Fibroblast of skin of back (primary cell): ENCODE measurements at regions not wholly inside any gene's neighbourhood (a gene's known extent, or its start where the extent isn't known, plus 50 kb on each side); places are given as distances from the start of the nearest gene placed in this dataset.

Experiments used
- DNase-seq: peaks from one replicate; pipeline ENCODE4 v3.0.0-alpha.2; 2013

DNA sequence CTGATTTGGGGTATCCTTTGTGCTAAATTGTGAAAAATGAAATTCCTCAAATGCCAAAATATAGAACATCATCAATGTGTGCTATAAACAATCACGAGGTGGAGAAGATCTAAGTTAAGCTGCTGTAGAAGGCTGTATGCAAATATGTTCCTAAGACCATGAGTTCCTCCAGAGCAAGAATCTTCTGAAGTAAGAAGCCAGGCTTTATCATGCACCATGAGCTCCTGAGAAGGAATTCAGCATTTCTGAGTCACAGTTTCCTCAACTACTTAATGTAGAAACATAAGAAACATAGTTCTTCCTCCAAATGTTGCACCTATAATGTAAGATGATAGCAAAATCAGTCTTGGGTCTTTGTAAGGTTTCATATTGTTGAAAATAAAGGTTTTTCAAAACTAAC is 241.7 kb upstream of the MDFIC2 start:
- peak; percentile 54 for DNase-seq

DNA sequence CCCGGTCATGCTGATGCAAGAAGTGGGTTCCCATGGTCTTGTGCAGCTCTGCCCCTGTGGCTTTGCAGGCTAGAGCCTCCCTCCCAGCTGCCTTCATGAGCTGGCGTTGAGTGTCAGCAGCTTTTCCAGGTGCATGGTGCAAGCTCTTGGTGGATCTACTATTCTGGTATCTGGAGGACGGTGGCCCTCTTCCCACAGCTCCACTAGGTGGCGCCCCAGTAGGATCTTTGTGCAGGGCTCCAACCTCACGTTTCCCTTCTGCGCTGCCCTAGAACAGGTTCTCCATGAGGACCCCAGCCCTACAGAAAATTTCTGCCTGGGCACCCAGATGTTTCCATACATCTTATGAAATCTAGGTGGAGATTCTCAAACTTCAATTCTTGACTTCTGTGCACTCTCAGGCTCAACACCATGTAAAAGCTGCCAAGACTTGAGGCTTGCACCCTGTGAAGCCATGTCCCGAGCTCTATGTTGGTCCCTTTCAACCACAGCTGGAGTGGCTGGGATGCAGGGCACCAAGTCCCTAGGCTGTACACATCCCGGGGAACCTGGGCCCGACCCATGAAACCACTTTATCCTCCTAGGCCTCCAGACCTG is 238.4 kb upstream of the MDFIC2 start:
- DNase-seq, result peak; percentile 56

DNA sequence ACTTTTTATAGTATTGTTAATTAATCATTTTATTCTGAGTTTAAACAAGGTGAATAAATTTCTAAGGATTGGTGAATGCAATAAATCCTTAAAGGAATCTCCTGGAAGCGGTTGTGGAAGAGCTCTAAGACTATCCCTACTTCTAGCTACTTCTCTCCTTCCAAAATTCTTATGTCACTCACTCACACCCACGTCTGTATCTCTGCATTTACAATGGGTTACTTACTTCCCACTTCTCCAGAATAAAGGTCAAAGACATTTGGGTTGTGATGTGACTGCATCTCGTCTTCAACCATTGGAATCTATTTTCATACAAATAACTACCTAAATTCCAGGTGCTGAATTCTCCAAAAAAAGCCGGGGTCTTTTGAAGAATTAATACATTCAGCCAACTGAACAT is 234.2 kb upstream of the MDFIC2 start:
- DNase-seq, result no peak

DNA sequence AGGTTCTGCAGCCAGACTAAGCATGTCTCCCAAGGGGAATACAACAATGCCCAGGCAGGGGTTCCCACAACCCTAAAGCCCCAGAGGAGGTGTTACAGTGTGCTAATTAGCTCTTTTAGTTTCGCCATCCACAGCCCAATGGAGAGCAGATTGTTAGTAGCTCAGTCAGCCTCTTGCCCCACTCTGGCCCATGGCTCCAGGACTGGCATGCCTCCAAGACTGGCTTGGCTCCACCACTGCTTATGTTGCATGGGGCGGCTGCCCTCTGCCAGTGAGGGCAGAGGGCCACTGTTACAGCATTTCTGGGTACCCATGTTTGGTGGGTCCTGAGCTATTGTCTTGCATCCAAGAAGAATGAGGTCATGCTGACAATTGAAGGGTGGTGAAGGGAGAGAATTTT is 231.1 kb upstream of the MDFIC2 start:
- no peak for DNase-seq

DNA sequence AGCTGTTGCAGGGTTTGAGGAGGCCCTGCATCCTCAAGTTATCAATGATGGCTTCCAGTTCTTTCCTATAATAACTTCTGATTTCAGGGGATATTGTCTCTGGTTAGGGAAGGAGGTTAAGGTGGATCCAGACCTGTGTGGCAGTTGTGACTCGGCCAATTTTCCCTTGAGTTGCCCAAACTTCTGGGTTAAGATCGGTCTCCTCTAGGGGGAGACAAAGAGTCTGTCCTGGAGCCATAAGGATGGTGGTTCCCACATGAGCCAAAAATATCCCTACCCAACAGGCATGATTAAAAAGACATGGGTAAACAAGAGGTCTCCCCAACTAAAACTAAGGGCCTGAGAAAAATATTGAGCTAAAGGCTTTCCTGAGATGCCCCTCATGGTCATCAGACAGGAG is 227.5 kb upstream of the MDFIC2 start:
- no peak for DNase-seq

DNA sequence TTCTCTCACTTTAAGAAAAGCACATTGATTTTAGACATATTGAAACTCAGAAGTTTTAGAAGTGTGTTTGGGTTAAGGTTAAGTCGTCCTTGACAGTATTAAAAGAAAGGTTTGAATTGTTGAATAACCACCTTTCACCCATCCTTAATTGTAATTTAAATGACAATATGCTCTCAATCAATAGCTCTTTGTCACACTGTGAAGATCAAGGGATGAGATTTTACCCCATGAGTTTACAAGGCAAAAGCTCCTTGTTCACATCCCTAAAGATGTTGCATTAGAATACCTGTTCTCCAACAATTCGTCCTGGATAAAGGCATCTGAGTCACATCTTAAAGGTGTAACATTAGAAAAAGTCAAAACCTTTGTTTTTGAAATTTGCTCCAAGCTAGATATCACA is 220.4 kb upstream of the MDFIC2 start:
- no peak for DNase-seq

DNA sequence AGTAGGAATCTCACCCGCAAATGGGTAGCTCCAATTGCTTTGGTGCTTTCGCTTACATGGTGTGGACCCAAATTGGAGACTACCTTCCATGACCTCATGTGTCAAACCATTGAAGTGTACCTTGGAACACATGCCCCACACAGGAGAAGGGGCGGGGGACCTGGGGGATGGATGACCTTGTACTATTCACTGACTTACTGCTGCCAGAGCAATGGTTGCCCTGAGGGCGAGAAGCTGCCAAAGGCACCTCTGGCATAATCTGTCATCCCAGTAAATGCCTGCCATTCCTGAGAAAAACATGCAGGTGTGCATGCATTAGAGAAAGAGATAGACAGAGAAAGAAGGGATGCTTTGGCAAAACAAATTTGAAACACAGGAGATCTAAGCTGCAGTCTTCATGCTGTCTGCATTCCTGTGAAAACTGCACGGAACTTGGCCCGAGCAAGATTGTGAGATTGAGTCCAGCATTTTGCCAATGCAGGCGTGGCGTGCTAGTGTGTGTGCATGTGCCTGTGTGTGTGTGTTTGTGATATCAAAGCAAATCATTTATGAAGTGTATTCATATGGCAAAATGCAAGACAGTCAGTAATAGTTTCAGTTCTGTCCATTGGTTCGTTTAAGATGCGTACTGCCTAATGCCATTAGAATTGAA is 219.5 kb upstream of the MDFIC2 start:
- DNase-seq, result no peak

DNA sequence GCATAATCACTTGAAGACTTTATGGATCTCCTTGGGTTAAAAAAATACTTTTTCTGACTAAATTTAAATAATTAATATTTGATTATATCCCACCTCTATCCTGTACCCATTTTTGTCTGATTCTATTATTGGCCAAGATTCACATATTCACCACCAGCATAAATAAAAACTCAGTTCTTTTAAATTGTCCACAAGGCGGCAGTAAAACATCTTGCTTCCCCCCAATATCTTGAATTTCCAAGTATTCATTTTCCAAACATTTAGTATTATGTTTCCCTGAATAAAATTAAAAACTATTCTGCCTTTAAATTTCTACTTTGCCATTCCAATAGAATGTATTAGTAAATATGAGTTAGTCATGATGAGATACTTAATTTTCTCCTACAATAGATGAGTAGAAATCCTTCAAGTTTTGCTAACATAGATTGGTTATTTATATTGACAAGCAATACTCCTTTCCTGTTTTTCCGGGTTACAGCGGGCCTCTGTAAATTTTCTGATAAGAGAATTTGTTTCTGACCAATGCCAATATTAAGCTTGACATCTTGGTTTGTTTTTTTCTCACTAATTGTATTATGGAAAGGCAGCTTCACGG is 218.7 kb upstream of the MDFIC2 start:
- DNase-seq, result peak; percentile 42

DNA sequence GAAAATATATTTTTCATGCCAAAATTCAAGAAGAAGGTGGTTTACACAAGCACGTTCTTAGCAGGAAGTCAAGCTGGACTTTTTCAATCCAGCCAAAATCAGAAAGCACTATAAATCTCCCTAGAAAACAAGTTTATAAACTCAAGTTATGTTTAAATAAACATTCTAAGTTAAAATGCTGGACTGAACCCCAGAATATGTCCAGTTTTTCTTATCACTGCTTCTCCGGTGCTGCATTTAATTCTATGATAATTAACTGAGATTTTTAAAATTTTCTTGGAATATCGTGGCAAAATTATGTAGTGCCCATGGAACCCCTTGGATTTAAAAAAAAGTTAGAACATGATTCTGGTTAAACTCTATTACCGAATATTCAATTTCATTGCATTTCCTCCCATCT is 218.2 kb upstream of the MDFIC2 start:
- no peak for DNase-seq

DNA sequence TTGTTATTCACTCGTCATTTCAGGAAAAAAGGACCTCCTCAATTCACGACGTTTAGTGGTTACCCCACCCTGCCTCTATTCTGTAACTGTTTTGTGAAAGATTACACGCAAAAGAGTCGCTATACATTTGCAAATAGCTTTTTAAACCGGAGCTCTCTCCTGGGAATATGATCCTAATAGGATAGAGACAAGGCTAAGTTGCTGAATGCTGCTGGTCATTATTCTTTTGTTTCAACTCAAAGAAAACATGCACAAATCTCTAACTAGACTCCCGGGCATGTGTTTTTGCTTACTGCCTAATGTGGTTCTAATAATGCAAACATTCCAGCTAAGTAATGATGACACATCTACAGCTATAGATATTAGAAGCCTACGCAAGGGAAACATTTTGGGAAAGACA is 214.6 kb upstream of the MDFIC2 start:
- DNase-seq, result peak; percentile 77

DNA sequence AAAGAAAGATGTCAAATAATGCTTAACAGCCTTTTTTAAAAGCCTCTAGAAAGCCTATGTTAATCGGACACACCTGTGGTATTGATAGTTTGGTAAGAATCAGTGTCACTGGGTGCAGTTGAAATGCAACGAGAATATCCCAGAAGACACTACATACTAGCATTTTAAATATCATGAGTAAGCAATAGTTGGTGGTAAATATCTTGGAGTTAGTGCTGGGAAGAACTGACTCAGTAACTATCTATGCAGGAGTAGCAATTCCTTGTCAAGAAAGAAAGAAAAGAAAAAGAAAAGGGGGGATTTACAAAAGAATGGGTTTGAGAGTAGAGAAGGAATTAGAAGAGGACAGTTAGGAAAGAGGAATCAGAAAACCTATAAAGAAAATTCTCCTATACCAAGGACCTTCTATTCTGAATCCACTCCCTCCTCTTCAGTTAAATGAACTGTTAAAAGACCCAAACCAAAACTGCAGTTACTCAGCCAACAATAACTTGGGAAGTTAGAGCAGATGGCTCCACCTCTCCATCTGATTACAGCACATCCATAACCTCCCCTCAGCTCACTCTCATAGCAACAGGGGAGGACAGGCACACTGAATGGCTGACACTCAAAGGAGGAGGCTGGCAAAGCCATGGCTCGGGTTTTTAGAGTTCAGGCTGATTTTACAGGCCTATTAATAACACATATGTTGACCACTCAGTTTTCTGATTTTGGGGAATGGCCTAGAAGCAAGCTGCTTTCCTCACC is 207.6 kb upstream of the MDFIC2 start:
- peak; percentile 27 for DNase-seq

DNA sequence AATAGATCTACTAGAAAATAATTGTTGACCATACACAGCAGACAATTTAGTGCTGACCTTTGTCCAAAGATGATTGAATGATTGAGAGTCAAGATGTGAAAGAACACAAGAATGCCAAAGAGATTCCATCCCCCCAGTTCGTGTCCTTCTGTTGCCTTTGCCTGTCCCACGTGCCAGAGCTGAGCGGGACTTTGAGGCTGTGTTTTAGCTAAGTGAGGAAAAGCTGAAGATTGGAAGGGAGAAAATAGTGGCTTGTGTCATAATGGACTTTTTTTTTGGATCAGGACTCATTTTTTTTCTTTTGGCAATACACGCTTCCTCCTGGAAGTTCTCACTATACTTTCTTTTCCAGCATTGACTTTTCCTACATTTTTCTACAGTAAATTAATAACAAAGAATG is 206.6 kb upstream of the MDFIC2 start:
- DNase-seq, result no peak

DNA sequence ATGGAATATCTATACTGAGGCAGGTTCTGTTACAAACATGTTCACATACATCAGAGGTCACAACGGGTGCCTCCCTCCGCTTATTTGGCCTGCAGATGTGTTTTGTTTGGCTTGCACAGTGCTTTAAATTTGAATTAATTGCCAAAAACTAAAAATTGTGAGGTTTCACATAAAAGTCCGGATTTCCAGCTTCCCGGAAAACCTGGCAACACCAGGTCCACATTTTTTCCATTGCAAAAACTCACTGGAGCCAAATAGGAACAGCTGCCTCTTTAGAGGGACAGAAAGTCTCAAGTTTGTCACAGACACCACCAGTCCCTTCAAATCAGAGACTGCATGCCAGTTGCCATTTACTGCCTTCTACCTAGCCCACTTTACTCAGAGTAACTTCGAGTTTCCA is 205.9 kb upstream of the MDFIC2 start:
- DNase-seq, result no peak

DNA sequence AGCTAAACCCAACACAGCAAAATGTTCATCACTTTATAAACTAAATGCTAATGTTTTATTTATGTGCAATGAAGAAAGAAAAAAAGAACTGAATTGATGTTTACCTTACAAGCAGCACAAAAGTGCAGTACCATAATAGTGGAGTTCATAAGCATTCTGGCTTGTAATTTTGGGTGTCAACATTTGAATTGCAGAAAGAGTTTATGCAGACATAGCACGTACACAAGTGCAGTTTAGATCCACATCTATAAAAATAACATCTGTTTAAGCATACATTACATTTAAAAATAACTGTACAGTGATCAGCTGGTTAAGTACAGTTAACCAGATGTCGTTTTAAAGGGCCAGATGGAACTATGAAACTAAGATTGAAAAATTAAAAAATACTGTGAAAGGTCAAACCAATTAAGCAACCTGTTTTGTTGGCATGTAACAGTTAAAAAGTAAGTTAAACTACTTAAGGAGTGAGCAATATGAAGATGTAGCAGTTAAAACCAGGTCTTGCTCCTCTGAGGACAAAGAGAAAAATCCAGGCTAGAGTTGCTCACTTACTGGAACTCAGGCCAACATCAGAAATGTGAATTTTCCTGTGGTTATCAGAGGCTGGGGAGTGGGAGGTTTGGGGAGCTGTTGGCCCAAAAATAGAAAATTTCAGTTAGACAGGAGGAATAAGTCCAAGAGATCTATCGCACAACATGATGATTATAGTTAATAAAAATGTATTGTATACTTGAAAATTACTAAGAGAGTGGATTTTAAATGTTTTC is 204.9 kb upstream of the MDFIC2 start:
- DNase-seq, result no peak

DNA sequence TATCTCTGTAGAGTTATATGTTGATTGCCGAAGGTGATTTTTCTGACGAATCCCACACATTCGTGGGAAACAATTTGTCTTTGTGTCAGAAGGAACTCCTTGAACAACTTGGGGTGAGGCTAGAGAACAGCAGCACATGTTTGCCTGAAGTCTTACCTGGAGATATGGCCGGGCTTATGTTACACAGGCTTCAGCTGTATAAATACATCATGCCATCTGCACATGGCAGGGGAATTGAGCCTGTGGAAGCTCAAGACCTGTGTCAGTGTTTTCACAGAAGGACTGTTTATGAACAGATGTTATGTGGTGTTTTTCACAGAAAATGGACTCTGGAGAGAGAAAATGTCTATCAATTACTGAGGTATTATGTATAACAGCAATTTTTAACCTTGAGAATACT is 203.6 kb upstream of the MDFIC2 start:
- no peak for DNase-seq

DNA sequence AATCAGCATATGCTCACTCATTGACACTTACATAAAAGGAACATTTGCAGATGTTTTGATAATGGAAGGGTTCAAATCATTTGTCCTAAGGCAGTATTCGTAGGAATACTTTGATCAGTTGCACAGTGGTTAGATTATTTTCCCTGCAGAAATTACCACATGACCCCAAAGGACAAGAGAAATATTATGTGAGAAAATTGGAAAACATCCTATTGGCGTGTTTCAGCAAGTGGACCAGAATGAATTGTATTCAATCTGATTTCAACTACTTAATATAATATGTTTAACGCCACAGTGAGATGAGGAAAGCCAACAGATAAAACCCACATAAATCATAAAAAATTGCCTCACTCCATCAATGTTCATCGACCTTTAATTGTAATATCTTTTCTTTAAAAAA is 195.0 kb upstream of the MDFIC2 start:
- DNase-seq, result no peak

DNA sequence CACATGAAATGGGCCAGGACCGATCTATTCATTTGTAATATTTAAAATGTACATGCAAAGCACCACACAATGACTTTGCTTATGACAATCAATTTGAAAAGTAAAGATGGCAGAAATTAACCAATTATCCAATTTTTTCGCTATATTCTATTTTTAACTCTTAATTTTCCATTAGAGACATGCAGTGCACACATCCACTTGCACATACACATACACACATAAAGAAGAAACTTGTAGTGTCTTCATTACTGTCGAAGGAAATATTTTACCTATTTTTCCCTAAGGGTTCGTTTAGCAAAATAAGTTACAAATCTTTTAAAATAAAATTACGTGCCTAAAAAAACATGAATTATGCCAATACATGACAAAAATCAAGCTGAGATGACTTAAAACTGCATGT is 194.3 kb upstream of the MDFIC2 start:
- DNase-seq, result no peak

DNA sequence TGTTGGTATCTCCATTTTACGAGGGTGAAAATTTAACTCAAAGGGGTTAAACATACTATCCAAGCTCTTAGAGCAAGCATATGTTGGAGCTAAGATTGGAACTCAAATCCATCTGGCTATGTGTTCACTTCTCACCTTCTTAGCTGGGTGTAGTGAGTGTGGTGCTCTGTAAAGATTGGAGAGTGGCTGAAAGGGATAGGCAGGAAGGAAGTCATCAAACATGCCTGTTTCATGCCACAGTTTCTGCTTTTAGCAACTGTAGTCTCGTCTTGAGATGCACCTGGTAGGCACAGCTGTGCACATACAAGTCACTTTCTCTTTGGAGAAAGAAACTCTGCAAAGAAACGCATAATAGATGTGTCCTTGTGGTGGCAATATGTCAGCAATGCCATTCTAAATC is 189.1 kb upstream of the MDFIC2 start:
- DNase-seq, result no peak

DNA sequence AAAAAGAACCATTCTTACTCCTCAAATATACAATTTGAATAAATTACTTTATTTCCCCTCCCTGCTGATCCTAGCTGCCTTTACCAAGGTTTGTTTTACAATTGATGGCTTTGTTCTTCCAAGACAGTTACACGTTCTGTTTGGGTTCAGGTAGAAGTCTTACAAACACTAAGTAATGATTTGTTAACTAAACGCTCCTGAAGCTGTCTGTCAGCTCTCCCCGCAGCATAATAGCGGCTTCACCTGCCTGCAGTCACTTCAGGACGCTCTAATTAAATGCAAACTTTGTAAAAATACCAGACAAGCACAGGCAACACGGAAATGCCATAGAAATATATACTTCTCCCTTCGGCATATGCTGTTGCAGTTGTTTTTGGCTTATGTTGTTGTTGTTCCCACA is 176.4 kb upstream of the MDFIC2 start:
- DNase-seq, result no peak

DNA sequence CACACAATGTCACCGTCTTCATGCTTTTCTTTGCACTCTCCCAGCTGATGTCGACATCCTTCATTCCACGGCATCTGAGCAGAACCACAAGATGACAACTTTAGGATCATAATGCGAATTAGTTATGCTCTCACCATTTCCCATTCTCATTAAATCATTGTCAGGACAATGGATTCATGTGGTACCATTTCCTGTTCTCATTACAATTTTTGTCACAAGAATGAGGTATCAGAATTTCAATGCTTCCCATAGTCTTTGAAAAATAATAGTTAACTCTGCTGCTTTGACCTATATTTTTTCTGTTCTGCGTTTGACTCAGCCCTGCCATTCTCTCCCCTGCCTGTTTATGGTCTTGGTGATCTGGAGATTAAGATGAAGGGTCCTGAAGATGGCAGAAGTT is 175.7 kb upstream of the MDFIC2 start:
- no peak for DNase-seq

DNA sequence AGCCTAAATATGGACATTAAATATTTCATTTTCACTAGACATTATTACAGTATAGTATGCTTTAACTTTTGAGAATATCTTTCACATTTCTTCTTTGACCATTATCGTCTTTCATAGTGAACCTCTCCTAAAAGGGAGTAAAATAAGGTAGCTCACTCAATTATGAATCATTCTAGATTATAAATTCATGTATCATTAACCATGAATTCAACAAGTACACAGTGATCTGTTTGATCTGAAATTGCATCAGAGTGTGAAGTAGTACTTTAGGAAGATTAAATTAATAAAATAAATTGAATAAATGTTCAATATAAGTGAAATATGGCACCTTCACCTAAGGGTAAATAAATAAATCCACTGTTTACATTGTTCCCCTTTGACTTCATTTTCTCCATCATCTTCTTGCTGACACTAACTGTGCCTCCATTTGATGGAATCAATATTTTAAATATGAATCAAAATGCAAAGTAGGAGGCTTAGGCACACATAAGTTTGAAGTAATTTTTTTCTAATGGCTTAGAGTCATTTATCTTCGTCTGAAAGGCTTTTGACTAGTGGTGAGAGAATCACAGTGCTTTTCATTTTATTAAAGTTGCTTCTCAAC is 174.1 kb upstream of the MDFIC2 start:
- DNase-seq, result no peak

DNA sequence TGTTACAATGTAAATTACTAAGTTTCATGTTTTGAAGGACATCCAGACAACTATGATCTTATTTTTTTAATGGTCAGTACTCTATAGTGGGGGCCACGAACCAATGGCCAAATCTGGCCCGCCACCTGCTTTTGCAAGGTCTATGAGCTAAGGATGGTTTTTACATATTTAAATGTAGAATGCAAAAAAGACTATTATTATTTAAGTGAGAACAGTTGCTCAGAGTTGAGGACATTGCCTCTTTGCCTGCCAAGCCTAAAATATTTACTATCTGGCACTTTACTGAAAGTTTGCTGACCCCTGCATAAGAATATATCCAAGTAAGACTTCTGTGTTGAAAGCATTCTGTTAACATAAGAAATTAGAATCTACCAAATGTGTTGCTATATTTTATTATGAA is 163.7 kb upstream of the MDFIC2 start:
- no peak for DNase-seq
